Esophagus muscularis mucosa (tissue), 4 donors: ENCODE measurements at regions not wholly inside any gene's neighbourhood (a gene's known extent, or its start where the extent isn't known, plus 50 kb on each side); places are given as distances from the start of the nearest gene placed in this dataset.

Experiments
- CTCF ChIP-seq, 3 experiments: fragments of 200-600 bp in 2 of 3; fragments of 450-650 bp in 1 of 3; sonication (generic) in 2 of 3; IDR thresholded peaks; one replicate each; pipeline ENCODE4 v1.5.1; 2017 to 2019; ENCODE audit warnings: antibody characterized with exemption in 3 of 3, mild to moderate bottlenecking in 2 of 3, moderate library complexity in 1 of 3
- EP300 ChIP-seq: sonication (generic); formaldehyde crosslinking; IDR thresholded peaks from one replicate; pipeline ENCODE4 v1.6.1; 2017; ENCODE audit warnings: antibody characterized with exemption
- POLR2A ChIP-seq: fragments of 450-650 bp; IDR thresholded peaks from one replicate; pipeline ENCODE4 v1.6.1; 2017; ENCODE audit warnings: antibody characterized with exemption, moderate library complexity, mild to moderate bottlenecking, low read depth
- POLR2AphosphoS5 ChIP-seq, 2 donors: sonication (generic); formaldehyde crosslinking; IDR thresholded peaks; one replicate each; pipeline ENCODE4 v1.6.1; 2017; ENCODE audit warnings: antibody characterized with exemption in 2 of 2

DNA sequence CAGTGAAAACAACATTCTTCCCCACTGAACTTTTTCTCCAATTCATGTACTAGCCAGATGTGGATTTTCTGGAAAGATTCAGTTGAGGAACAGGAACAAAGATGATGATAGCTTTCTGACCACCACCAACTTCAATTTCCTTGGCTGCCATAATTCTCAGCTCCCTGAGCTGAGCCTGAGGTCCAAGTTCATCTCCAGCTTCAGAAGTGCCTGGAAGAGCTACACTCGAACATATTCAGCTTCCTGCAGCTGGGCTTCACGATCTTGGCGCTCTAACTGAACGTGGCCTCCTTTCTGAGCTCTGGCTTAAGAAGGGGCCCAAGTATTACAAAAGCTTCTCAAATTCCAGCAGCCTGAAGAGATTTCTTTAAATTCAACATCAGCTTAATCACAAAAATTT is 83.9 kb downstream of the QDPR start:
- TF ChIP-seq CTCF (IDR thresholded peaks at IDR 0.05), result no peak
- no peak for TF ChIP-seq POLR2A
- no peak for TF ChIP-seq EP300
- no peak for TF ChIP-seq POLR2AphosphoS5 (IDR thresholded peaks at IDR 0.05)
